Lung (tissue), 11 donors: ENCODE measurements at regions not wholly inside any gene's neighbourhood (a gene's known extent, or its start where the extent isn't known, plus 50 kb on each side); places are given as distances from the start of the nearest gene placed in this dataset.

Experiments
- ATAC-seq: fragments of 200-7000 bp; cut with Tn5 transposase; one replicate; pipeline ENCODE4 v1.9.1; 2020; ENCODE audit warnings: moderate number of reproducible peaks; ENCODE audit not compliant: insufficient read depth, low FRiP score
- DNase-seq, 3 donors: peaks; one replicate each; pipeline ENCODE4 v3.0.0-alpha.2; 2013 to 2017
- H3K27ac ChIP-seq, 2 donors: one replicate each; pipeline ENCODE4 v1.5.1; 2013; ENCODE audit warnings: mild to moderate bottlenecking in 2 of 2, moderate library complexity in 2 of 2, control low read depth in 1 of 2, inconsistent platforms in 1 of 2, low read depth in 1 of 2, low read length in 1 of 2
- H3K27me3 ChIP-seq, 3 donors: one replicate each; pipeline ENCODE4 v1.5.1; 2013; ENCODE audit warnings: low read length in 2 of 3; ENCODE audit not compliant: control insufficient read depth in 3 of 3, insufficient read depth in 3 of 3
- H3K36me3 ChIP-seq, 4 donors: one replicate each; pipeline ENCODE4 v1.5.1; 2013; ENCODE audit warnings: low read length in 4 of 4, mild to moderate bottlenecking in 1 of 4, moderate library complexity in 1 of 4; ENCODE audit not compliant: control insufficient read depth in 4 of 4, insufficient read depth in 4 of 4
- H3K4me1 ChIP-seq, 5 donors: one replicate each; pipeline ENCODE4 v1.5.1; 2013; ENCODE audit warnings: low read length in 5 of 5, mild to moderate bottlenecking in 2 of 5, moderate library complexity in 1 of 5; ENCODE audit not compliant: control insufficient read depth in 5 of 5, insufficient read depth in 5 of 5
- H3K4me3 ChIP-seq: one replicate; pipeline ENCODE4 v1.5.1; 2013; ENCODE audit warnings: mild to moderate bottlenecking, control low read depth, moderate library complexity
- H3K9ac ChIP-seq, 2 donors: one replicate each; pipeline ENCODE4 v1.5.1; 2013; ENCODE audit warnings: low read length in 2 of 2, control low read depth in 1 of 2; ENCODE audit not compliant: insufficient read depth in 1 of 2
- H3K9me3 ChIP-seq, 4 donors: one replicate each; pipeline ENCODE4 v1.5.1; 2013; ENCODE audit warnings: low read length in 3 of 4, mild to moderate bottlenecking in 1 of 4, moderate library complexity in 1 of 4; ENCODE audit not compliant: control insufficient read depth in 4 of 4, insufficient read depth in 3 of 4
- CTCF ChIP-seq: IDR thresholded peaks from 2 replicates; pipeline ENCODE4 v1.5.1; 2012; ENCODE audit warnings: mild to moderate bottlenecking; ENCODE audit errors: control extremely low read depth, extremely low read depth
- WGBS, 2 donors: extraction: QIAGEN DNeasy Blood & Tissue Kit; methylation state at CpG; one replicate each; pipeline ENCODE4 v1.1.7; 2013; 5-methylcytosine and 5-hydroxymethylcytosine counted together
- donor health status: control.
- donor health status: control.
- donor health status: Bipolar disorder and iron deficiency.
- donor health status: healthy.
- donor health status: DM: yes; HTN: yes; CAD: no.

- Histone ChIP-seq H3K9ac (no peak overlapping the region), H3K27ac (no peak overlapping the region)
Observed at GRCh38 chr13:99035715-99036114, 57.9 kb upstream of the DOCK9 start.

GRCh38 chr13:99037756-99038155 lies 59.9 kb upstream of the DOCK9 start:
- ATAC-seq (no peak), DNase-seq (no peak)
- H3K36me3 ChIP-seq = no peaks in the 10 kb centered on the region
- H3K9me3 ChIP-seq = no peaks in the 10 kb centered on the region
- H3K4me1 ChIP-seq = peaks cover 0 to 3% (median 0%) of the 10 kb centered on the region in 5 donors
- TF ChIP-seq CTCF = no peak
- H3K4me3 ChIP-seq = no peak overlapping the region
- H3K9ac ChIP-seq = no peak overlapping the region
- no peaks in the 10 kb centered on the region for H3K27me3 ChIP-seq
- WGBS, 2 donors = 68 to 94% methylated on average over 2 of the region's 2 CpGs
- no peak overlapping the region for H3K27ac ChIP-seq

More at GRCh38 chr13:99035715-99036114, 57.9 kb upstream of the DOCK9 start:
- 96 to 98% methylated on average over 5 of the region's 5 CpGs for WGBS, 2 donors
- TF ChIP-seq CTCF = no peak
- ATAC-seq (no peak), DNase-seq (no peak)
- Histone ChIP-seq H3K27me3 (no peaks in the 10 kb centered on the region), H3K36me3 (no peaks in the 10 kb centered on the region), H3K4me3 (no peak overlapping the region), H3K4me1 (peaks cover 0 to 4% (median 0%) of the 10 kb centered on the region in 5 donors), H3K9me3 (no peaks in the 10 kb centered on the region)

GRCh38 chr13:99039718-99040280 lies 61.9 kb upstream of the DOCK9 start:
- DNase-seq (no peak), ATAC-seq (no peak)
- WGBS, 2 donors = 95 to 98% methylated on average over 2 of the region's 2 CpGs
- Histone ChIP-seq H3K4me1 (peaks cover 0 to 10% (median 0%) of the 10 kb centered on the region in 5 donors), H3K9ac (no peak overlapping the region), H3K9me3 (no peaks in the 10 kb centered on the region), H3K4me3 (no peak overlapping the region), H3K36me3 (no peaks in the 10 kb centered on the region), H3K27ac (no peak overlapping the region), H3K27me3 (no peaks in the 10 kb centered on the region)
- no peak for TF ChIP-seq CTCF
